ENCODE measurements at regions not wholly inside any gene's neighbourhood (a gene's known extent, or its start where the extent isn't known, plus 50 kb on each side); places are given as distances from the start of the nearest gene placed in this dataset.

DNA sequence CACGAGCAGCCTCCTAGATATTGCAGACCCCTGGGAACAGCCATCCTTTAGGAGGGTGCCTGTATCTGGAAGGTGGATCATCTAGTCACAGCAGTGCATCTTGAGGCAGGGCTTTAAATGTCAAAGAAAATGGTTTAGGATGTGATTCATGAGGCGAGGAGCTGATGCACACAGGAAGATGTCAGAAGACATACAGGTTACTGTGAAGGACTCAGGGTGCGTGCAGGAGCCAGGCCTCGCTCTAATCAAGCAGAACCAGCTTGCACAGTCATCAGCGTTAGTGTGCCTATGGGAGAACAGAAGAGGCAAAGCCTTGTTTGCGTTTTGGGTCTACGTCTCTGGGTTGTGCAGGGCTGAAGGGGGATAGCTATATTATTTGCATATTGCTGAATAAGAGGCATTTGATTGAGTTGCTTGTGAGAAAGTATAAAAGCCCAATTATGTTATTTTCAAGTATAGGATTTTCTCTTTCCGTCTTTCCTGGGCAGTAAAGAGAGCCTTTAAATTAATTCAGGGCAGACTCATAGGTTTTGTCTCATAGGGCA, 77.3 kb upstream of the RPH3A start:
- Histone ChIP-seq H3K27ac (ENCODE audit: low read depth in 2 of 2, low read length in 2 of 2) (no peak overlapping the region), H3K27me3 (ENCODE audit: control insufficient read depth, insufficient read depth, low read length) (no peaks in the 10 kb centered on the region), H3K4me3 (ENCODE audit: low read length in 3 of 3) (no peak overlapping the region), H3K36me3 (ENCODE audit: control insufficient read depth in 2 of 3, insufficient read depth in 3 of 3, low read length in 3 of 3) (no peaks in the 10 kb centered on the region), H3K4me1 (ENCODE audit: control insufficient read depth in 2 of 3, insufficient read depth in 2 of 3, low read depth in 1 of 3, low read length in 3 of 3) (no peaks in the 10 kb centered on the region), H3K9me3 (ENCODE audit: control insufficient read depth in 2 of 3, insufficient read depth in 1 of 3, low read length in 3 of 3) (no peaks in the 10 kb centered on the region), H3K9ac (ENCODE audit: low read length in 3 of 3) (no peak overlapping the region)
- FAIRE-seq (no peak), DNase-seq (no peak)
- TF ChIP-seq, protein P1, sequence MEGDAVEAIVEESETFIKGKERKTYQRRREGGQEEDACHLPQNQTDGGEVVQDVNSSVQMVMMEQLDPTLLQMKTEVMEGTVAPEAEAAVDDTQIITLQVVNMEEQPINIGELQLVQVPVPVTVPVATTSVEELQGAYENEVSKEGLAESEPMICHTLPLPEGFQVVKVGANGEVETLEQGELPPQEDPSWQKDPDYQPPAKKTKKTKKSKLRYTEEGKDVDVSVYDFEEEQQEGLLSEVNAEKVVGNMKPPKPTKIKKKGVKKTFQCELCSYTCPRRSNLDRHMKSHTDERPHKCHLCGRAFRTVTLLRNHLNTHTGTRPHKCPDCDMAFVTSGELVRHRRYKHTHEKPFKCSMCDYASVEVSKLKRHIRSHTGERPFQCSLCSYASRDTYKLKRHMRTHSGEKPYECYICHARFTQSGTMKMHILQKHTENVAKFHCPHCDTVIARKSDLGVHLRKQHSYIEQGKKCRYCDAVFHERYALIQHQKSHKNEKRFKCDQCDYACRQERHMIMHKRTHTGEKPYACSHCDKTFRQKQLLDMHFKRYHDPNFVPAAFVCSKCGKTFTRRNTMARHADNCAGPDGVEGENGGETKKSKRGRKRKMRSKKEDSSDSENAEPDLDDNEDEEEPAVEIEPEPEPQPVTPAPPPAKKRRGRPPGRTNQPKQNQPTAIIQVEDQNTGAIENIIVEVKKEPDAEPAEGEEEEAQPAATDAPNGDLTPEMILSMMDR (IDR thresholded peaks at IDR 0.05; ENCODE audit: borderline replicate concordance, extremely low read depth, insufficient read depth) = no peak
- intact Hi-C loops (cut with DNase I) = no loop called here

GRCh38 chr12:112716099-112717093, 75.2 kb upstream of the RPH3A start:
- intact Hi-C loops (cut with DNase I) = no loop called here
- Histone ChIP-seq H3K4me3 (ENCODE audit: low read length in 3 of 3) (no peak overlapping the region), H3K27me3 (ENCODE audit: control insufficient read depth, insufficient read depth, low read length) (no peaks in the 10 kb centered on the region), H3K9me3 (ENCODE audit: control insufficient read depth in 2 of 3, insufficient read depth in 1 of 3, low read length in 3 of 3) (no peaks in the 10 kb centered on the region), H3K4me1 (ENCODE audit: control insufficient read depth in 2 of 3, insufficient read depth in 2 of 3, low read depth in 1 of 3, low read length in 3 of 3) (no peaks in the 10 kb centered on the region), H3K9ac (ENCODE audit: low read length in 3 of 3) (no peak overlapping the region), H3K36me3 (ENCODE audit: control insufficient read depth in 2 of 3, insufficient read depth in 3 of 3, low read length in 3 of 3) (no peaks in the 10 kb centered on the region), H3K27ac (ENCODE audit: low read depth in 2 of 2, low read length in 2 of 2) (no peak overlapping the region)
- DNase-seq = peak in 1 of 5 donors; percentile 6
- TF ChIP-seq, protein P1 (IDR thresholded peaks at IDR 0.05; ENCODE audit: borderline replicate concordance, extremely low read depth, insufficient read depth) = no peak
- no peak for FAIRE-seq

GRCh38 chr12:112728864-112729263, 62.7 kb upstream of the RPH3A start:
- Histone ChIP-seq H3K9ac (ENCODE audit: low read length in 3 of 3) (no peak overlapping the region), H3K4me3 (ENCODE audit: low read length in 3 of 3) (no peak overlapping the region), H3K27ac (ENCODE audit: low read depth in 2 of 2, low read length in 2 of 2) (no peak overlapping the region), H3K9me3 (ENCODE audit: control insufficient read depth in 2 of 3, insufficient read depth in 1 of 3, low read length in 3 of 3) (no peaks in the 10 kb centered on the region), H3K36me3 (ENCODE audit: control insufficient read depth in 2 of 3, insufficient read depth in 3 of 3, low read length in 3 of 3) (no peaks in the 10 kb centered on the region), H3K27me3 (ENCODE audit: control insufficient read depth, insufficient read depth, low read length) (no peaks in the 10 kb centered on the region), H3K4me1 (ENCODE audit: control insufficient read depth in 2 of 3, insufficient read depth in 2 of 3, low read depth in 1 of 3, low read length in 3 of 3) (no peaks in the 10 kb centered on the region)
- TF ChIP-seq, protein P1 (IDR thresholded peaks at IDR 0.05; ENCODE audit: borderline replicate concordance, extremely low read depth, insufficient read depth) = no peak
- DNase-seq (no peak), FAIRE-seq (no peak)
- intact Hi-C loops (cut with DNase I) = no loop called here
